PC-3 (cell line): ENCODE measurements at regions not wholly inside any gene's neighbourhood (a gene's known extent, or its start where the extent isn't known, plus 50 kb on each side); places are given as distances from the start of the nearest gene placed in this dataset.

Experiments
- EZH2 ChIP-seq: fragments of 300-600 bp; sonication (generic); IDR thresholded peaks from one replicate; pipeline ENCODE4 v1.6.1; 2017; ENCODE audit warnings: antibody characterized with exemption, mild to moderate bottlenecking, low read length; ENCODE audit not compliant: unreplicated experiment
- EZH2phosphoT487 ChIP-seq: fragments of 300-600 bp; sonication (generic); IDR thresholded peaks from 2 replicates; pipeline ENCODE4 v1.6.1; 2018; ENCODE audit warnings: mild to moderate bottlenecking, antibody characterized with exemption, low read length, borderline replicate concordance
- TF ChIP-seq, protein P1 (sequence below): fragments of 300-600 bp; sonication (generic); conservative IDR thresholded peaks from 2 replicates; pipeline ENCODE4 v1.5.1; 2017; ENCODE audit warnings: antibody characterized with exemption, low read depth, mild to moderate bottlenecking, low read length

DNA sequence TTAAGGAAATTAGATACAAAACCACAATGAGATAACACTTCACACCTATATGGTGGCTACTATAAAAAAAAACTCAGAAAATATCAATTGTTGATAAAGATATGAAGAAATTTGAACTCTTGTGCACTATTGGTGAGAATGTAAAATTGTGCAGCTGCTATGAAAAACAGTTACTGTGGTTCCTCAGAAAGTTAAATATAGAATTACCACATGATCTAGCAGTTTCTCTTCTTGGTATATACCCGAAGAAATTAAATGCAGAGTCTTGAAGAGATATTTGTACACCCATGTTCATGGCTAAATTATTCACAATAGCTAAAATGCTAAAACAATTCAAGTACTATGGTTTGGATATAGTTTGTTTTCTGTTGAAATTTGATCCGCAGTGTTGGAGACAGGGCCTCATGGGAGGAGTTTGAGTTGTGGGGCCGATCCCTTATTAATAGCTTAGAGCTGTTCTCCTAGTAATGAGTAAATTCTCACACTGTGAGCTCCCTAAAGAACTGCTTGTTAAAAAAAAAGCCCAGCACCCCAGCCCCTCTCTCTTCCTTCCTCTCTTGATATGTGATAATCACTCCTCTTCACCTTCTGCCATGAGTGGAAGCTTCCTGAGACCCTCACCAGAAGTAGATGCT lies 1412.1 kb downstream of the PLA2G4A start:
- TF ChIP-seq, protein P1, sequence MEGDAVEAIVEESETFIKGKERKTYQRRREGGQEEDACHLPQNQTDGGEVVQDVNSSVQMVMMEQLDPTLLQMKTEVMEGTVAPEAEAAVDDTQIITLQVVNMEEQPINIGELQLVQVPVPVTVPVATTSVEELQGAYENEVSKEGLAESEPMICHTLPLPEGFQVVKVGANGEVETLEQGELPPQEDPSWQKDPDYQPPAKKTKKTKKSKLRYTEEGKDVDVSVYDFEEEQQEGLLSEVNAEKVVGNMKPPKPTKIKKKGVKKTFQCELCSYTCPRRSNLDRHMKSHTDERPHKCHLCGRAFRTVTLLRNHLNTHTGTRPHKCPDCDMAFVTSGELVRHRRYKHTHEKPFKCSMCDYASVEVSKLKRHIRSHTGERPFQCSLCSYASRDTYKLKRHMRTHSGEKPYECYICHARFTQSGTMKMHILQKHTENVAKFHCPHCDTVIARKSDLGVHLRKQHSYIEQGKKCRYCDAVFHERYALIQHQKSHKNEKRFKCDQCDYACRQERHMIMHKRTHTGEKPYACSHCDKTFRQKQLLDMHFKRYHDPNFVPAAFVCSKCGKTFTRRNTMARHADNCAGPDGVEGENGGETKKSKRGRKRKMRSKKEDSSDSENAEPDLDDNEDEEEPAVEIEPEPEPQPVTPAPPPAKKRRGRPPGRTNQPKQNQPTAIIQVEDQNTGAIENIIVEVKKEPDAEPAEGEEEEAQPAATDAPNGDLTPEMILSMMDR: no peak
- no peak for TF ChIP-seq EZH2
- no peak for TF ChIP-seq EZH2phosphoT487
